NCI-H2107 (cell line): ENCODE measurements at regions not wholly inside any gene's neighbourhood (a gene's known extent, or its start where the extent isn't known, plus 50 kb on each side); places are given as distances from the start of the nearest gene placed in this dataset.
"Not testable (repeated sequence)": the region's sequence is repeated elsewhere in the genome, so short reads cannot be mapped to it uniquely, and the experiment has no call there.

Source experiments
- DNase-seq: peaks from one replicate; lab custom pipeline; 2025; lab: John Stamatoyannopoulos, UW

GRCh38 chr5:18240971-18241370 lies 606.7 kb downstream of the TAF11L14 start:
- no peak for DNase-seq

GRCh38 chr5:18243846-18244245 lies 609.6 kb downstream of the TAF11L14 start:
- no peak for DNase-seq

- DNase-seq, result no peak
Measured at GRCh38 chr5:18244309-18244708, 610.0 kb downstream of the TAF11L14 start.

- no peak for DNase-seq
Measured at GRCh38 chr5:18252559-18252958, 618.3 kb downstream of the TAF11L14 start.

GRCh38 chr5:18264126-18264882 lies 630.0 kb downstream of the TAF11L14 start:
- no peak for DNase-seq

- no peak for DNase-seq
Measured at GRCh38 chr5:18270635-18271338, 636.5 kb downstream of the TAF11L14 start.

GRCh38 chr5:18276939-18277338 lies 642.7 kb downstream of the TAF11L14 start:
- DNase-seq, result no peak

- DNase-seq, result peak; percentile 8
Measured at GRCh38 chr5:18281947-18282581, 647.8 kb downstream of the TAF11L14 start.

- DNase-seq, result no peak
Measured at GRCh38 chr5:18285257-18285656, 651.0 kb downstream of the TAF11L14 start.

GRCh38 chr5:18292146-18292545 lies 657.9 kb downstream of the TAF11L14 start:
- DNase-seq, result no peak

- DNase-seq, result not testable (repeated sequence)
Measured at GRCh38 chr5:18295696-18296095, 661.4 kb downstream of the TAF11L14 start.

GRCh38 chr5:18299166-18299565 lies 664.9 kb downstream of the TAF11L14 start:
- no peak for DNase-seq

GRCh38 chr5:18305288-18305924 lies 671.1 kb downstream of the TAF11L14 start:
- no peak for DNase-seq

- DNase-seq, result no peak
Measured at GRCh38 chr5:18311266-18311665, 677.0 kb downstream of the TAF11L14 start.

GRCh38 chr5:18312016-18312415 lies 677.8 kb downstream of the TAF11L14 start:
- DNase-seq, result no peak

GRCh38 chr5:18314192-18314778 lies 680.0 kb downstream of the TAF11L14 start:
- DNase-seq, result no peak

- no peak for DNase-seq
Measured at GRCh38 chr5:18321262-18321942, 687.1 kb downstream of the TAF11L14 start.

- no peak for DNase-seq
Measured at GRCh38 chr5:18323891-18324290, 689.6 kb downstream of the TAF11L14 start.

GRCh38 chr5:18325431-18325830 lies 691.2 kb downstream of the TAF11L14 start:
- DNase-seq, result no peak

GRCh38 chr5:18329328-18329727 lies 695.1 kb downstream of the TAF11L14 start:
- no peak for DNase-seq

- DNase-seq, result no peak
Measured at GRCh38 chr5:18333841-18334240, 699.6 kb downstream of the TAF11L14 start.

GRCh38 chr5:18334949-18335348 lies 700.7 kb downstream of the TAF11L14 start:
- DNase-seq, result no peak
